Hypothalamus (tissue), 51 donors: ENCODE measurements at regions not wholly inside any gene's neighbourhood (a gene's known extent, or its start where the extent isn't known, plus 50 kb on each side); places are given as distances from the start of the nearest gene placed in this dataset.
"Not testable (repeated sequence)": the region's sequence is repeated elsewhere in the genome, so short reads cannot be mapped to it uniquely, and the experiment has no call there.

Experiments
- DNase-seq, 51 donors: peaks; one replicate each; lab custom pipeline; 2025; lab: John Stamatoyannopoulos, UW

DNA sequence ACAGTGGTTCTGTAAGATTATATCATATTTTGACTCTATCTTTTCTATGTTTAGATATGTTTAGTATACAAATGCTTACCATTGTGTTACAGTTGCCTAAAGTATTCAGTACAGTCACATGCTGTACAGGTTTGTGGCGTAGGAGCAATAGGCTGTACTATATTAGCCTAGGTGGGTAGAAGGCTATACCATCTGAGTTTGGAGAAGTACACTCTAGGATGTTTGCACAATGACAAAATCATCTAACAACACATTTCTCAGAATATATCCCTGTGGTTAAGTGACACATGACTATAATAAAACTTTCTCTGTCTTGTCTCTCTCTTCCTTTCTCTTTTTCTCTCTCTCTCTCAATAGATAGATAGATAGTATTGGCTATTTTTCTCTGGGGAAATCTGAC is 1053.1 kb downstream of the STIM2 start:
- DNase-seq: no peak

DNA sequence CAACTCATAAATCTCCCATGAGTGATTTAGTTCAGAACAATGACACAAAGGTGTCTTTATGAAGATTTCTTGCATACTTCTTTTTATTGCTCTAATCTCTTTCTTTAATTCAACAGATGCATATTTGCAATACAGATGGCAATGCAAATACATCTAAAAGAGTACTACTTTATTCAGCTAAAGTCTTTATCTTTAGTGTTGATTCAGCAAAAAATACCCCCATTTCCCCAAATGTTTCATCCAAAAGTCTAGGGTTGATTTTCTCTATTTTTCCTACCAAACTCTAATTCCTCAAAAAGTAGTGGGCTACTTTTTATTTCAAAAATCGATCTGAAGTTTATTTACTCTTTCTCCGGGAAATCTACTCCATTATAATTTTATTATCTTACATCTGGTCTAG is 1055.2 kb downstream of the STIM2 start:
- no peak for DNase-seq

DNA sequence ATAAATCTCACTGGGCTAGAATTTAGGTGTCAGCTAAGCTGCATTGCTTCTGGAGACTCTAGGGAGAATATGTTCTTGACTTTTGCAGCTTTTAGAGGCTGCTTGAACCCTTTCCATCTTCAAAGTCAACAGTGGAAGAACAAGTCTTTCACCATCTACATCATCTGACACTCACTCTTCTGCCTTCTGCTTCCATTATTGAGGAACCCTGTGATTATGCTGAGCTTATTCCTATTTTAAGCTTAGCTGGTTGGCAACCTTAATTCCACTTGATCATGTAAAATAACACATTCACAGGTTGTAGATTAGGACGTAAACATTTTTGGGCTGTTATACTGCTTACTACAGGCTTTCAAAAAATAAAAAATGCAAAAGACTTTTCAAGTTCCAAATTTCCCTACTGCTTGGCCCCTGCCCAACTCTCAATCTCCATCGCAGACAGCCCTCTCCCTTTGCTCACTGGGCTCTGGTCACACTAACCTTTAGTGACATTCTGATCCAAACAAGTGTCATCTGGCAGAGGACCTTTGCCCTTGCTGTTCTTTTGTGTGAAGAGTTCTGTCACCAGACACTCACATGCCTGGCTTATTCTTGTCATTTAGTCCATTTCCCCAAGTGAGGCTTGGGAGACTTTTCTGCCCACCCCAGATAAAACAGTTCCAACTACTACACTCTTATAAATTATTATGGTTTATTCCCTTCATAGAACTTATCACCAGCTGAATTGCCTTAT is 1056.0 kb downstream of the STIM2 start:
- DNase-seq: peak in 2 of 51 donors; percentile 16 to 21

DNA sequence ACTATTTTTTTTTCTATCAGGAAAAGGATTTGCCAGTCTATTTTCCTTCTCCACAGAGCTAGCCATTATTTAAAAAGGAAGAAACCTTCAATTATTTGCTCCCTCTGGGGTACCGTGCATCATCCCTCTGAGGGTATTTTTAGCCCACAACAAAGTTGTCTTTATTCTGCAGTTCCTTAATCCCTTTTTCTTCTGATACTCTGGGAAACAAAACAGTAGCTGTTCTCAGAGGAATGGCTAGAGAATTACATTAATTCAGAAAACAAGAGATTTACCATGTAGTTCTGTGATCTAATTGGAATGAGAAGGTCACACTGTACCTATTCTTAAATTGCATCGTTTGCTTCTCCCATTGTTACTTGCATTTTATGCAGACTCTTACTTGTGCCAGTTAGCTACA is 1056.7 kb downstream of the STIM2 start:
- peak in 1 of 51 donors; percentile 28 for DNase-seq

DNA sequence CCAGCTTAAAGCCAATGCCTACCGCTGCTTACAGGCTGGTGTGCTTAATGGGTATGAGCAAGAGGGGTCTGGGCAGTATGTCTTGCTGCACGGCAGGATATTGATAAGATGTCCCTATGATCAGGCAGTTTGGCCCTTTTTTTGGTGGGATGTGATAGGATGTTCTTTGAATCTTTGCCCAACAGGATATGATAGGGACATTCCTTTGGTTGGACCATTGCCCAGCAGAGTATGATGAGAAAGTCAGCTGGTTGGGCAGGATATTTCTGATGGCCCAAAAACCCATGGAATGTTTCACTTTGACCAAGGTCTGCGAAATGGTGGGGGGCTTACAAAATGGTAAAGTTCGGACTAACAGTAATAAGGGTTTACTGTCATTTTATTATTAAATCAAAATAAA is 1060.6 kb downstream of the STIM2 start:
- DNase-seq: no peak

DNA sequence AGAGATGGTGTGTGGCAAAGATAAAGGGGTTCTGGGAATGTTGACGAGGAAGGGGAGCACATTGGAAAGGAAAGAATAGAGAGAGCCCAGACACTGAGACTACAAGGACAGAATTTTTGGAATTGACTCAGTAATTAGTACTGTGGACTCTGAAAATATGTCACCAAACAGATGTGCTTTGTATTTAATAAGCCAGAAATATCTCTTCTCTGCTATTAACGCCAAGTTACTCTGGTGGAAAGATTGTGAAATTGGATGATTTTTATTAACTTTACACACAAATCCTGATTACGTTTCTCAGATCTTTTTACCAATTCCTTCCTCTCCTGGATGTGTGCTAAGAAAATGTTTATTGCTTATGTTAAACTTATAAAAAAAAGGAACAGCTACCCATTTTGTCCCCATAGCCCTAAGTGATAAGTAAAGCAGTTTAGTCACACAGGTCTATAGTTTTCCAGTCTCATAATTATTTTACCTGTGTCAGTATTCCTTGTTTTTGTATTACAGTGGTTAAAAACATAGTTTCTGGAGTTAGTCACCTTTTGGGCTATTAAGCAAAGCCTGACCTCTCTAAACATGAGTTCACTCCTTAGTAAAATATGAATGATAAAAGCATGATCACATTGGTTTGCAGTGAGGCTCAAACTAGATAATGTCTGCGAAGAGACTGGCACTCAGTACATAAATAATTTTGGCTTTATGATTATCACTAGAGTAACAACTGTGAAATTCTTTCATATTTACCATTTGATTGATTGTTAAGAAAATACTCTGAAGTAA is 1068.3 kb downstream of the STIM2 start:
- no peak for DNase-seq

DNA sequence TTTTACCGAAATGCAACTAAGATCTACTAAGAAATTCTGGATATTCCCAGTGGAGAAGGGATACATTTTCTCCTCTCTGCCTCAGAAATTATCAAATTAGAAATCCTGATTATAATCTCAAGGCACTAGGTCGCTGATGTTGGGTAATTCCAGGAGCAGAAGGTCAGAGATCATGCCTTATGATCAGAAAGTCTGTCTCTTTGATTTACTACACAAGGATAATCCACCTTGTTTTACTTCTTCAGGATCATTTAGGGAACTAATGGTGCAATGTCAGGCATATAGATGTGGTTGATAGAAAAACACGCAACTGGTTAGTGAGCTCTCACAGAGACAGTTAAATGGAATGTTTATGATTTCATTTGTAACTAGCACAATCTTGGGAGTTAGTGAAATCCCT is 1069.7 kb downstream of the STIM2 start:
- no peak for DNase-seq

DNA sequence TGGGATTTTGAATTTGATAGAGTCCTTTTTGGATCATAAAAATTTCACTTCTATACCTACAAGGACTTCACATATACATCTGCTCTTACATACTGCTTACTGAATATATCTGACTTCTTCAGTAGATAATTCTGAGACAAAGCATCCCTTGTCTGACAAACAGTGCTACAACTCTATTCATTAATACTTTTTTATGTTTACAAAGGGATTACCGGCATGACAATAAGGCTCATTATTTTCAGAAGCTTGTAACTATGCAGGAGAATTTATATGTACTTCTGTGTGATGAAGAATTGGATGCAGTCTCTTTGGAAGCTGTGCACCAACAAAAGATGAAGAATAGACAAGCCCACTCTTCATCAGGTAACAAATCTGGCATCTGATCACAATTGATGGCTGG is 1070.3 kb downstream of the STIM2 start:
- no peak for DNase-seq

DNA sequence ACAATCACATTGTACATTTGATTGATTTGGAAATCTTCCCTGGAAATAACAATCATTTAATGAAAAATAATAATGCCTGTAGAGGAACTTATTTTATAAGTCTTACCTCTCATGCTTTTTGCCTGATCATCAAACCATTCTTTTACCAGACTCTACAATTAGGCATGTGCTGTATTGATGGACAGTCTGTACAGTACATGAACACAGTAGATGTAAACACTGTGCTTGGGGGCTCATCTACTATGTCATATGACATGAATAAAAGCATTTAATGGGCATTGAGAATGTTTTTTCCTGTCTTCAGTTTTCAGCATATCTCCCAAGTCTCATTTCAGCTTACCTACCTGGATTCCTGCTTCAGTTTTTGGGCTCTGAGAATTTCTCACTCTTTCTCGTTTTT is 1070.9 kb downstream of the STIM2 start:
- no peak for DNase-seq

DNA sequence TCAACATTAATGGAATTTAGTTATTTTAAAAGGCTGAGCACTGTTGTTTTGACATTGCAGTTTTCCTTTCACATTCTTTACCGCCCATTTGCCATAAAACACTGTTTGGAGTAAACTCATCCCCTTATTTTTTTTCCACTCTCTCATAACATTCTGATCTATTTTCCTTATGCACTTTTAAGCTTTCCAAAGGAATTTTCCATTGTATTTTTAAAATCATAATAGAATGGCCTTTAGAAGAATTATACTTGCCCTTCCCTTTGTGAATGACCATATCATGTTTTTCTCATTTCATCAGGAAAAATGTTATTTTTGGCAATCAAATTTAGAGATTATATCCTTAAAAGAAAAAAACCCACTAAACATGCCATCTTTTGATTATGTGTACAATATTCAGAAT is 1074.2 kb downstream of the STIM2 start:
- no peak for DNase-seq

DNA sequence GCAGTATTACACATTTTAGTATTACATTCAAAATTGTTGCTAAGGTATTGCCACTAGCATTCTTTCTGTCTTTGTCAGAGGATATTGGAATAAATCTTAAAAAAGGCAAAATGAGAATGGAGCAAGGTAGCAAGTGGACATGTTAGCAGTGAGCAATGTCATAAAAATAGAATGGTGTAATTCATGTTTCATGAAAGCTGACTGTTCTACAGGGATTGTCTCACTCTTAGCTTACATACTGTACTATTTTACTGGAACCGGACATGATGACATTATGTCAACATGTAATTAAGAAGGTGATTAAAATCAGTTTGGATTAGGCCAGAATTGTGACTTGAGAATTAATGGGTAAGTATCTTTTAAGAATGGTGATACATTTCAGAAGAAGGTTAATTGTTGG is 1086.2 kb downstream of the STIM2 start:
- DNase-seq: no peak

DNA sequence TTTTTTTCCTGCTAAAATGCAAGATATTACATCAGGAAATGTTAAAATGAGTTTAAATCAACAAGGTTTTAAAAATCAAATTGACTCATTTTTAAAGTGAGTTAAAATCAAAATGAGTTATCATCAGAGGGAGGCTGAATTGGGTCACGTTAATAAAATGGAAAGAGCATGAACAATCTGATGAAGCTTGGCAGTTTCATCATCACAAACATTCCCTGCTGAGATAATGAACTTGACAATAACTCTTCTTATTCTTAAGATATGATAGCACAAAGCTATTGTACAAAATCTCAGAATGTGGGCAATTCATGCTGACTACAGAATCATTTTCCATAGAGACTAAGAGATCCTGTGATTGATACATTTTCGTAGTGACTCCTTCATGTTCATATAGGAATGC is 1086.7 kb downstream of the STIM2 start:
- no peak for DNase-seq

DNA sequence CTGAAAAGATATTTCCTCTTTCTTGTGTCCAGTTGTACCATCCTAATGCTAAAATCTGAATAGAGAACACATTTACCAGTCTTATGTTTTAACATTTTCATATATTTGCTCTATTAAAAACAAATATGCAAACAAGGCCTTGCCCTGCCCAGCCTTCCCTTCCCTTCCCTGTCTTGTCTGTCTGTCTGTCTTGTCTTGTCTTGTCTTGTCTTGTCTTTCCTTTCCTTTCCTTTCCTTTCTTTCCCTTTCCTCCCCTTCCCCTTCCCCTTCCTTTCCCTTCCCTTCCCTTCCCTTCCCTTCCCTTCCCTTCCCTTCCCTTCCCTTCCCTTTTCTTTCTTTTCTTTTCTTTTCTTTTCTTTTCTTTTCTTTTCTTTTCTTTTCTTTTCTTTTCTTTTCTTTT is 1103.5 kb downstream of the STIM2 start:
- no peak for DNase-seq

DNA sequence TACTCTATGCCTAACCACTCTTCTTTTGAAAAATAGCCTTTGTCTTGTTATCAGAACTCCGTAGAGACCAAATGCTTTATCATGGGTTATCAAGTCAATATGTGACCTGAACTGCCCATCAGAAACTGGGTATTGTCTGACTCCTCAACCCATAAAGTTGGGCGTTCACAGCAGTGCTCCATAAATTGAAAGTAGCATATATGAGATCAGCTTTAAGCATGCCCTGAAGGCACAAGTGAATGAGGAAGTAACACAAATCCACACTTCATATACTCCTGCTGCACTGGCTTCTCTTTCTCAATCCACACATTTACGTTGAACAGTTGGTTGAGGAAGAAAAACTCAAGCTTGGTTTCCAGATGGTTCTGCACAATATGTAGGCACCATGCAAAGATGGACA is 1106.0 kb downstream of the STIM2 start:
- DNase-seq: no peak

DNA sequence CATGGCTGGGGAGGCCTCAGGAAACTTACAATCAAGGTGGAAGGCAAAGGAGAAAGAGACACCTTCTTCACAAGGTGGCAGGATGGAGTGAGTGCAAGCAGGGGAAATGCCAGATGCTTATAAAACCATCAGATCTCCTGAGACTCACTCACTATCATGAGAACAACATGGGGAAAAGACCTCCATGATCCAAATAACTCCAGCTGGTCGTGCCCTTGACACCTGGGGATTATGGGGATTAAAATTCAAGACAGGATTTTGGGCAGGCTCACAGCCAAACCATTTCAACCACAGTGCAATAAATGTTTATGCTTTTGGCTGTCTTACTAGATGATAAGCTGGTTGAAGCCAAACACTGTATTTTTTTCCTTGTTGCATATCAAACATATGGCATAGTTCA is 1112.4 kb downstream of the STIM2 start:
- DNase-seq: no peak

DNA sequence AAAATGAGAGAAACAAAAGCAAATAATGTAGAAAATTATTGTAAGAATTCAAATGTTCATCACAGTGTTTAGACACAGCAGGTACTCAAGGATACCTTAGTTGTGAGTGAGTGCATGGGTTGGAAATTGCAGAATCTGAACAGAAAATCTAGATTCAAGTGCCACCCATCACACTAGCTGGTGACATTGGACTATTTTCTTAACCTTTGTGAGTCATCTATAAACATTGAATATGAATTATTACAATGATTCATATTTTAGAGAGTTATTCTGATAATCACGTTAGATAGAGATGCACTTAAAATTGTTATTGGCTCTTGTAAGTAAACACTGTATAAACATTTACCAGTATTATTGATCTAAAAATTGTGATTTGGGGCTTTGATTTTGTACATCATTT is 1113.1 kb downstream of the STIM2 start:
- no peak for DNase-seq

DNA sequence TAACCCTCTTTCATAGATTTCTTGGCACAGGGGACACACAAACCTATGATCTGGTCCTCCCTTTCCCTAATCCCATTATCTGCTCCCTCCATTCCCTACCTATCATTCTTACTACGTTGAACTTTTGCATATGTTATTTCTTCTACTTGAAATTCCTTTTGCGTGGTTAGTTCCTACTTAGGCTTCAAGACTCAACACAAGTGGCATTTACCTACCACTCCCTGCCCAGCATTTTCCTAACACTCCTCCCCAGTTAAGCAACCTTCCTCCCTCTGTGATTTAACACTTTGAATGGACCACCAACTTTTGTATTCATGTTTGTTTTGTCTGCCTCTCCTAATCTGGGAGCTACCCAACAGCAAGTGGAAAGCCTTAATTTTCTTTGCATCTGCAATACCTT is 1113.7 kb downstream of the STIM2 start:
- no peak for DNase-seq

DNA sequence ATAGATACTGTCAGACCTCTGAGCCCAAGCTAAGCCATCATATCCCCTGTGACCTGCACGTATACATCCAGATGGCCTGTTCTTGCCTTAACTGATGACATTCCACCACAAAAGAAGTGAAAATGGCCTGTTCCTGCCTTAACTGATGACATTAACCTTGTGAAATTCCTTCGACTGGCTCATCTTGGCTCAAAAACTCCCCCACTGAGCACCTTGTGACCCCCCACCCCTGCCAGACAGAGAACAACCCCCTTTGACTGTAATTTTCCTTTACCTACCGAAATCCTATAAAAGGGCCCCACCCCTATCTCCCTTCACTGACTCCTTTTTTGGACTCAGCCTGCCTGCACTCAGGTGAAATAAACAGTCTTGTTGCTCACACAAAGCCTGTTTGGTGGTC is 1114.2 kb downstream of the STIM2 start:
- not testable (repeated sequence) for DNase-seq

DNA sequence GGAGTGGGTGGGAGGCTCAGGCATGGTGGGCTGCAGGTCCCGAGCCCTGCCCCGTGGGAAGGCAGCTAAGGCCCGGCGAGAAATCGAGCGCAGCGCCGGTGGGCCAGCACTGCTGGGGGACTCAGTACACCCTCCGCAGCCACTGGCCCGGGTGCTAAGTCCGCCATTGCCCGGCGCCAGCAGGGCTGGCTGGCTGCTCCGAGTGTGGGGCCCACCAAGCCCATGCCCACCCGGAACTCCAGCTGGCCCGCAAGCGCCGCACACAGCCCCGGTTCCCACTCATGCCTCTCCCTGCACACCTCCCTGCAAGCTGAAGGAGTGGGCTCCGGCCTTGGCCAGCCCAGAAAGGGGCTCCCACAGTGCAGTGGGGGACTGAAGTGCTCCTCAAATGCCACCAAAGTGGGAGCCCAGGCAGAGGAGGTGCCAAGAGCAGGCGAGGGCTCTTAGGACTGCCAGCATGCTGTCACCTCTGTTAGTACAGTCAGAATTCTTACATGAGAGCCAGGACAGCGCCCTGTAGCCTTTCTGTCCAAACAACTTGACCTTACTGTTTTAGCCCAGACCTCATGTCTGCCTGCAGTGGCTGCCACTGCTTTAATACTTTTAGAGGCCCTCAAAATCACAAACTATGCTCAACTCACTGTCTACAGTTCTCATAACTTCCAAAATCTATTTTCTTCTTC is 1117.9 kb downstream of the STIM2 start:
- DNase-seq: not testable (repeated sequence)

DNA sequence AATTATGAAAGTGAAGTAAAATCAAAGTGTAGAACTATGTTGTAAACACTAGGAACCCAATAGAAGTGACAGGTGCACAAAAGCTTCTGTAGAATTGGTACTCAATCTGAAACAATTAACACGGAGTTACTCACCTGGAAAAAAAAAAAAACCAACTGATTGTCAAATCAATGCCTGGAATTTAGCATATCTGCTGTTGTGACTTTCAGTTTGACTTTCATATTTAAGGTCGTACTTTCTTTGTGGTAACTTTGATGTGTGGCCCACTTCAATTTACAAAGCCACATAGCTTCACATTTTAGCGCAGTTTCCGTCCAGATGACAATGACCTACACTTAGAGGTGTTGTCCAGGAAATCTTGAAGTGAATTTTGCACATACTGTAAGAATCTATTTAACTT is 1124.9 kb downstream of the STIM2 start:
- no peak for DNase-seq

DNA sequence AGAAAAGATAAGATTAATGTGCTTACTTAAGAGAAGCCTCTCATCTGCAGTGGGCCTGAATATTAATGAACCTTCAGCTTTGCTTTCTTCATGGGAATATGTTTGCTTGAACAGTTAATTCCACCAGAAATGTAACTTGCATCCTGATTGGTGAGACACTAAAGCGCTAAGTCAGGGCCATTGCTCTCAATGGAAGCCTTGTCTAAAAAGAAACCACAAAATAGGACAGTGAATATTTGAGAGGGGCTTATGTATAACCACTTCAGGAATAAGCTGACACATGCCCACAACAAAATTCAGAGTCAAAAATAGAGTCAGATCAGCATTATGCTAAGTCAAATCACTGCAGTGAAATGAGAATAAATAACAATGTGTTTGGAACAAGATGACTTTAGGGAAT is 1125.8 kb downstream of the STIM2 start:
- DNase-seq: peak in 1 of 51 donors; percentile 17

DNA sequence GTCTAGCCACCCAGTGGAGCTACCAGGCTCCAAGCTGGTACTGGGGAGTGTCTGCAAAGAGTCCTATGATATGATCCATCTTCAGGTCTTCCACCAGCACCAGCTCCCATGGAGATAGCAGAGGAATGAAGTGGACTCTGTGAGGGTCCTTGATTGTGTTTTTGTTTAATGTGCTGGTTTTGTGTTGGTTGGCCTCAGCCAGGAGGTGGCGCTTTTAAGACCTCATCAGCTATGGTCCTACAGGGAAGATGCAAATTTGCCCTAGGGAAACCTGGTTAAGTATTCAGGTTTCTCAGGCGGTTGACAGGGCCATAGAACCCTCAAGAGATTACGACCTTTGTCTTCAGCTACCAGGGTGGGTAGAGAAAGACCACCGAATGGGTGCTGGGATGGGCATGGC is 1141.1 kb downstream of the STIM2 start:
- no peak for DNase-seq
